ENCODE measurements at regions not wholly inside any gene's neighbourhood (a gene's known extent, or its start where the extent isn't known, plus 50 kb on each side); places are given as distances from the start of the nearest gene placed in this dataset.

DNA sequence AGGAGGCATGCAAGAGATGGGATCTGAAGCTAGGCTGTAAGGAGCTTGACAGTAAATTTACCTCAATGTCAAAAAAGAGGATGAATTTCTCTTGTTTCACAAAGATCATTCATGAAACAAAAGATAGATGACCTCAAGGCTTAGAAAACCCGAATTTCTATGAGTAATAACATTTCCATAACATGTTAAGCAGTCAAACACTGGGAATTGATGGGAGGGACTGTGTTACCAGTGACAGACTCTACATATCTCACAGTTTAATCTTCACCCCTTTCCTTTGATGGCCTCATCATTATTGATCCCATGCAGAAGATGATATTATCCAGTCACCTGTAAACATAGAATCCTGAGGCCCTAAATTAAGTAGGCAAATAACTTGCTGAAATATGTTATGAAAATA lies 53.5 kb upstream of the VGLL3 start:
- DNase-seq = no peak
- Mint-ChIP-seq H3K4me3 (ENCODE audit: unreplicated experiment) (no peak overlapping the region), H3K36me3 (ENCODE audit: insufficient read depth, unreplicated experiment) (no peaks in the 10 kb centered on the region), H3K27ac (ENCODE audit: unreplicated experiment) (no peak overlapping the region), H3K9me3 (ENCODE audit: unreplicated experiment) (no peaks in the 10 kb centered on the region), H3K27me3 (ENCODE audit: insufficient read depth, unreplicated experiment) (peaks cover 3% of the 10 kb centered on the region), H3K4me1 (ENCODE audit: low read depth, unreplicated experiment) (no peaks in the 10 kb centered on the region)
- H3K4me3 ChIP-seq (ENCODE audit: low read depth, low read length) = no peak overlapping the region
- no peaks in the 10 kb centered on the region for H3K4me1 ChIP-seq
- H3K27me3 ChIP-seq (replicated peaks; ENCODE audit: control insufficient read depth, insufficient read depth, low read length) = no peaks in the 10 kb centered on the region
- intact Hi-C loops (cut with micrococcal nuclease; ENCODE audit: unreplicated experiment) = no loop called here
- no peaks in the 10 kb centered on the region for H3K9me3 ChIP-seq
- H3K36me3 ChIP-seq (ENCODE audit: control insufficient read depth, insufficient read depth, low read length) = no peaks in the 10 kb centered on the region
- CTCF ChIA-PET = no interaction called here
- BruUV-seq (replicated peaks) = no TSS peak
- TF ChIP-seq, protein P1, sequence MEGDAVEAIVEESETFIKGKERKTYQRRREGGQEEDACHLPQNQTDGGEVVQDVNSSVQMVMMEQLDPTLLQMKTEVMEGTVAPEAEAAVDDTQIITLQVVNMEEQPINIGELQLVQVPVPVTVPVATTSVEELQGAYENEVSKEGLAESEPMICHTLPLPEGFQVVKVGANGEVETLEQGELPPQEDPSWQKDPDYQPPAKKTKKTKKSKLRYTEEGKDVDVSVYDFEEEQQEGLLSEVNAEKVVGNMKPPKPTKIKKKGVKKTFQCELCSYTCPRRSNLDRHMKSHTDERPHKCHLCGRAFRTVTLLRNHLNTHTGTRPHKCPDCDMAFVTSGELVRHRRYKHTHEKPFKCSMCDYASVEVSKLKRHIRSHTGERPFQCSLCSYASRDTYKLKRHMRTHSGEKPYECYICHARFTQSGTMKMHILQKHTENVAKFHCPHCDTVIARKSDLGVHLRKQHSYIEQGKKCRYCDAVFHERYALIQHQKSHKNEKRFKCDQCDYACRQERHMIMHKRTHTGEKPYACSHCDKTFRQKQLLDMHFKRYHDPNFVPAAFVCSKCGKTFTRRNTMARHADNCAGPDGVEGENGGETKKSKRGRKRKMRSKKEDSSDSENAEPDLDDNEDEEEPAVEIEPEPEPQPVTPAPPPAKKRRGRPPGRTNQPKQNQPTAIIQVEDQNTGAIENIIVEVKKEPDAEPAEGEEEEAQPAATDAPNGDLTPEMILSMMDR (IDR thresholded peaks at IDR 0.05; ENCODE audit: insufficient read depth in 1 of 2, low read depth in 1 of 2, low read length in 1 of 2, severe bottlenecking in 1 of 2, unreplicated experiment in 1 of 2) = no peak
- POLR2A ChIA-PET = no interaction called here

DNA sequence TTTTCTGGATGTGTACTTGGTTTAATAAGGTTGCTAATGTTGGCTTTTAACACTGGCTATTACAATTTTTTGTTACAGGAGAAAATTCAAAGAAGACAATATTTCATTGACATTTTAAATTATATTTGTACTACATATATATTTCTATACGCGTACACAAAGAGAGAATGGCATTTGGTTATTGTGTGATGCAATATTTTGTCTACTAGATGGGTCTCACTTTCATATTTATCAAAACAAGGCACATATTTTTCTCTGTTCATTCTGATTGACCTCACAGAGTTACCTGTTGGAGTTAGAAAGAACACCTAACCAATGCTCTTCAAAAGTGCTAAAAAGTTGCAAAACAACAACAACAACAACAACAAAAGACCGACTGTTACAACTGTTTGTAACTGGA lies 50.2 kb upstream of the VGLL3 start:
- intact Hi-C loops (cut with micrococcal nuclease; ENCODE audit: unreplicated experiment) = no loop called here
- Mint-ChIP-seq H3K27me3 (ENCODE audit: insufficient read depth, unreplicated experiment) (no peaks in the 10 kb centered on the region), H3K27ac (ENCODE audit: unreplicated experiment) (no peak overlapping the region), H3K4me1 (ENCODE audit: low read depth, unreplicated experiment) (no peaks in the 10 kb centered on the region), H3K4me3 (ENCODE audit: unreplicated experiment) (no peak overlapping the region), H3K9me3 (ENCODE audit: unreplicated experiment) (no peaks in the 10 kb centered on the region), H3K36me3 (ENCODE audit: insufficient read depth, unreplicated experiment) (no peaks in the 10 kb centered on the region)
- no peak overlapping the region for H3K4me3 ChIP-seq (ENCODE audit: low read depth, low read length)
- no TSS peak for BruUV-seq (replicated peaks)
- no peaks in the 10 kb centered on the region for H3K27me3 ChIP-seq (replicated peaks; ENCODE audit: control insufficient read depth, insufficient read depth, low read length)
- no peaks in the 10 kb centered on the region for H3K36me3 ChIP-seq (ENCODE audit: control insufficient read depth, insufficient read depth, low read length)
- ChIA-PET POLR2A (no interaction called here), CTCF (no interaction called here)
- H3K4me1 ChIP-seq = no peaks in the 10 kb centered on the region
- DNase-seq = no peak
- H3K9me3 ChIP-seq = no peaks in the 10 kb centered on the region
- TF ChIP-seq, protein P1 (IDR thresholded peaks at IDR 0.05; ENCODE audit: insufficient read depth in 1 of 2, low read depth in 1 of 2, low read length in 1 of 2, severe bottlenecking in 1 of 2, unreplicated experiment in 1 of 2) = no peak

Measured in Caco-2 (cell line).